Thymus (tissue), 11 donors: ENCODE measurements at regions not wholly inside any gene's neighbourhood (a gene's known extent, or its start where the extent isn't known, plus 50 kb on each side); places are given as distances from the start of the nearest gene placed in this dataset.
A peak's percentile ranks its signal among the peaks of the same experiment; 100 is the strongest.
"Not testable (repeated sequence)": the region's sequence is repeated elsewhere in the genome, so short reads cannot be mapped to it uniquely, and the experiment has no call there.

Source experiments
- DNase-seq, 9 donors: peaks; one replicate each; pipeline ENCODE4 v3.0.0-alpha.2; 2013; ENCODE audit warnings: low spot score in 9 of 9, low read depth in 6 of 9, missing footprints in 1 of 9
- H3K27ac ChIP-seq, 2 donors: one replicate each; pipeline ENCODE4 v1.5.1; 2013; ENCODE audit warnings: control low read depth in 1 of 2, low read depth in 1 of 2, low read length in 1 of 2, mild to moderate bottlenecking in 1 of 2, moderate library complexity in 1 of 2
- H3K27me3 ChIP-seq, 2 donors: one replicate each; pipeline ENCODE4 v1.5.1; 2013; ENCODE audit warnings: low read length in 1 of 2; ENCODE audit not compliant: control insufficient read depth in 2 of 2, insufficient read depth in 1 of 2
- H3K36me3 ChIP-seq, 2 donors: one replicate each; pipeline ENCODE4 v1.5.1; 2013; ENCODE audit warnings: low read length in 1 of 2, mild to moderate bottlenecking in 1 of 2, moderate library complexity in 1 of 2; ENCODE audit not compliant: control insufficient read depth in 2 of 2, insufficient read depth in 2 of 2
- H3K4me1 ChIP-seq, 2 donors: one replicate each; pipeline ENCODE4 v1.5.1; 2013; ENCODE audit warnings: low read length in 2 of 2; ENCODE audit not compliant: control insufficient read depth in 2 of 2, insufficient read depth in 2 of 2
- H3K4me3 ChIP-seq, 2 donors: one replicate each; pipeline ENCODE4 v1.5.1; 2013; ENCODE audit warnings: low read length in 2 of 2, control low read depth in 1 of 2, mild to moderate bottlenecking in 1 of 2
- H3K9me3 ChIP-seq, 2 donors: one replicate each; pipeline ENCODE4 v1.5.1; 2013; ENCODE audit warnings: low read length in 1 of 2, mild to moderate bottlenecking in 1 of 2; ENCODE audit not compliant: control insufficient read depth in 2 of 2, insufficient read depth in 1 of 2
- WGBS: extraction: QIAGEN DNeasy Blood & Tissue Kit; methylation state at CpG from one replicate; pipeline ENCODE4 v1.1.7; 2013; 5-methylcytosine and 5-hydroxymethylcytosine counted together
- donor health status: healthy.

- no peaks in the 10 kb centered on the region for H3K4me1 ChIP-seq
- H3K27me3 ChIP-seq = no peaks in the 10 kb centered on the region
- no peak overlapping the region for H3K27ac ChIP-seq
- WGBS = 89% methylated on average over 6 of the region's 6 CpGs
- DNase-seq = no peak
- H3K4me3 ChIP-seq = no peak overlapping the region
- no peaks in the 10 kb centered on the region for H3K36me3 ChIP-seq
- H3K9me3 ChIP-seq = no peaks in the 10 kb centered on the region
Measured at GRCh38 chr17:34435182-34435928, 72.3 kb upstream of the CCL1 start.

DNA sequence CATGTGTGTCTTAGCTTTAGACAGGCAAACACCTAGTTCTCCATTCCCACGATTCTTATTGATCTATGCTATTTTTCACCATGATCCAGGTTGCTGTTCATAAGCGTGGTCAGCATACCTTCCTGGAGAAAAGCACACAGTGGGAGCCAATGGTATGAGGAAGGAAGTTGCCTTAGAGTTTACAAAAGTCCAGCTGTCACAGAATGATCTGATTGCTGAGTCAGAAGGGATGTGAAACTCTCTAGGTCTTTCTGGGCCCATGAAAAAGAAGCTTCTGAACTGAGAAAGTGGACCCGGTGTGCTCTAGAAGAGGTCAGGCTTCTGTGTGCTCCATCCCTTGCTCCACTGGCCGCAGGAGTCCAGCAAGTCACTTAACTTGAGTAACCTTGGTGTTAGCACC, 71.0 kb upstream of the CCL1 start:
- no peaks in the 10 kb centered on the region for H3K36me3 ChIP-seq
- no peaks in the 10 kb centered on the region for H3K4me1 ChIP-seq
- no peaks in the 10 kb centered on the region for H3K9me3 ChIP-seq
- H3K27ac ChIP-seq = no peak overlapping the region
- no peak overlapping the region for H3K4me3 ChIP-seq
- WGBS = 39% methylated on average over 4 of the region's 4 CpGs
- no peaks in the 10 kb centered on the region for H3K27me3 ChIP-seq
- peak in 1 of 9 donors; percentile 2 for DNase-seq

DNA sequence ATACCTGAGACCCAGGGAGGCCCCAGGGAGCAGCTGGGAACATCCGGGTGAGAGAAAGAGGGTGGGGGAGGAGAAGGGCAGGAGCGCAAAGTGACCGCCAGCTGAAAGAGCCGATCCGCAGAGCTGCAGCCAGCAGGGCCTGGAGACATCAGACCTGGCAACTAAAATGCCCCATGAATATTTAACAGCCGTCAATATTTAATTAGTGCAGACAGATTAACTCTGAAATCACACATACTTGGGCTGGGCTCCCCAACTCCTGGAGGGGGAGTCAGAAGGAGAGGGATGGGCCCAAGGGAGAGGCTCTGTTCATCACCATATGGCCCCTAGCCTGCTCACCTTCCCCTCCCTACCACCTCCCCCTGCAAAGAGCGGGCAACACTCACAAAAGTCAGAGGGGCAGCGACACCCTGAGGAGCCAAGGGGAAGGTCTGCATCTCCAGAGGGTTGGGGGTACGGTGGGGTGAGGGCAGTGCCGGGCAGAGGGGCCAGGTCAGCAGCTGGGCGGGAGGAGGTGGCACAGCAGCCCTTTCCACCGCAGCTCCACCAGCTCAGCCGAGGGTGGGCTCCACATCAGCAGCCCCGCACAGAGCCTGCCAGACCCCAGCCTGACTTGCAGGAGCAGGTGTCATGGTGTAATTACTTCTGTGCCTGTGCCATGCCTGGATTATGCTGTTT, 61.9 kb upstream of the CCL1 start:
- Histone ChIP-seq H3K36me3 (no peaks in the 10 kb centered on the region), H3K9me3 (no peaks in the 10 kb centered on the region), H3K4me3 (no peak overlapping the region), H3K27me3 (peaks cover 3 to 30% of the 10 kb centered on the region in 2 donors), H3K4me1 (no peaks in the 10 kb centered on the region), H3K27ac (no peak overlapping the region)
- 50% methylated on average over 14 of the region's 14 CpGs for WGBS
- no peak for DNase-seq

GRCh38 chr17:34423978-34424813, 61.2 kb upstream of the CCL1 start:
- Histone ChIP-seq H3K9me3 (no peaks in the 10 kb centered on the region), H3K4me1 (no peaks in the 10 kb centered on the region), H3K27me3 (peaks cover 3 to 30% of the 10 kb centered on the region in 2 donors), H3K4me3 (no peak overlapping the region), H3K36me3 (no peaks in the 10 kb centered on the region), H3K27ac (no peak overlapping the region)
- WGBS = 24% methylated on average over 29 of the region's 29 CpGs
- DNase-seq = no peak

- H3K36me3 ChIP-seq, H3K27ac ChIP-seq, H3K9me3 ChIP-seq, H3K4me1 ChIP-seq, H3K4me3 ChIP-seq, DNase-seq: not testable (repeated sequence)
- H3K27me3 ChIP-seq = peaks cover 3 to 30% of the 10 kb centered on the region in 2 donors
- WGBS = 77% methylated on average over 5 of the region's 7 CpGs
Measured at GRCh38 chr17:34423315-34423714, 60.3 kb upstream of the CCL1 start.

GRCh38 chr17:34420900-34421299, 57.9 kb upstream of the CCL1 start:
- Histone ChIP-seq H3K27me3 (peaks cover 3 to 26% of the 10 kb centered on the region in 2 donors), H3K4me1 (no peaks in the 10 kb centered on the region), H3K27ac (no peak overlapping the region), H3K4me3 (no peak overlapping the region), H3K9me3 (no peaks in the 10 kb centered on the region), H3K36me3 (no peaks in the 10 kb centered on the region)
- WGBS = 62% methylated on average over 3 of the region's 3 CpGs
- DNase-seq = no peak

GRCh38 chr17:34420254-34420766, 57.3 kb upstream of the CCL1 start:
- 19% methylated on average over 6 of the region's 6 CpGs for WGBS
- peaks cover 3 to 21% of the 10 kb centered on the region in 2 donors for H3K27me3 ChIP-seq
- no peaks in the 10 kb centered on the region for H3K4me1 ChIP-seq
- H3K36me3 ChIP-seq = no peaks in the 10 kb centered on the region
- no peaks in the 10 kb centered on the region for H3K9me3 ChIP-seq
- DNase-seq = peak in 8 of 9 donors; percentile 23 to 71 (median 52)
- H3K4me3 ChIP-seq = no peak overlapping the region
- no peak overlapping the region for H3K27ac ChIP-seq

GRCh38 chr17:34416116-34416515, 53.1 kb upstream of the CCL1 start:
- no peak for DNase-seq
- H3K9me3 ChIP-seq = no peaks in the 10 kb centered on the region
- WGBS = over 99% methylated on average over 2 of the region's 2 CpGs
- H3K4me1 ChIP-seq = no peaks in the 10 kb centered on the region
- no peak overlapping the region for H3K4me3 ChIP-seq
- H3K27me3 ChIP-seq = no peaks in the 10 kb centered on the region
- H3K27ac ChIP-seq = no peak overlapping the region
- H3K36me3 ChIP-seq = no peaks in the 10 kb centered on the region

GRCh38 chr17:34414339-34414738, 51.3 kb upstream of the CCL1 start:
- Histone ChIP-seq H3K9me3 (no peaks in the 10 kb centered on the region), H3K4me1 (no peaks in the 10 kb centered on the region), H3K27me3 (no peaks in the 10 kb centered on the region), H3K36me3 (no peaks in the 10 kb centered on the region), H3K27ac (no peak overlapping the region), H3K4me3 (no peak overlapping the region)
- WGBS = 85% methylated on average over 6 of the region's 6 CpGs
- DNase-seq = no peak
